AG08395 (cell line): ENCODE measurements at regions not wholly inside any gene's neighbourhood (a gene's known extent, or its start where the extent isn't known, plus 50 kb on each side); places are given as distances from the start of the nearest gene placed in this dataset.
A peak's percentile ranks its signal among the peaks of the same experiment; 100 is the strongest.

Experiments used
- DNase-seq: peaks from one replicate; pipeline ENCODE4 v3.0.0; 2012; ENCODE audit warnings: mixed read lengths, low spot score

- DNase-seq, result no peak
Measured at GRCh38 chr5:167595196-167595595, 696.2 kb upstream of the WWC1 start.

GRCh38 chr5:167598166-167598565 lies 693.3 kb upstream of the WWC1 start:
- DNase-seq, result no peak

GRCh38 chr5:167602067-167602466 lies 689.4 kb upstream of the WWC1 start:
- DNase-seq, result peak; percentile 22

GRCh38 chr5:167603135-167603534 lies 688.3 kb upstream of the WWC1 start:
- DNase-seq, result no peak

GRCh38 chr5:167608390-167609272 lies 682.8 kb upstream of the WWC1 start:
- DNase-seq, result no peak

- DNase-seq, result no peak
Measured at GRCh38 chr5:167614294-167615021, 677.0 kb upstream of the WWC1 start.

GRCh38 chr5:167616043-167616890 lies 675.2 kb upstream of the WWC1 start:
- DNase-seq, result no peak

- no peak for DNase-seq
Measured at GRCh38 chr5:167623354-167623753, 668.1 kb upstream of the WWC1 start.

GRCh38 chr5:167624053-167624452 lies 667.4 kb upstream of the WWC1 start:
- DNase-seq, result no peak

GRCh38 chr5:167626341-167627123 lies 664.9 kb upstream of the WWC1 start:
- DNase-seq, result no peak

GRCh38 chr5:167629634-167630033 lies 661.8 kb upstream of the WWC1 start:
- DNase-seq, result no peak

- no peak for DNase-seq
Measured at GRCh38 chr5:167631191-167631590, 660.3 kb upstream of the WWC1 start.

GRCh38 chr5:167633114-167633513 lies 658.3 kb upstream of the WWC1 start:
- DNase-seq, result no peak

GRCh38 chr5:167633931-167634341 lies 657.5 kb upstream of the WWC1 start:
- DNase-seq, result peak; percentile 80

- peak; percentile 65 for DNase-seq
Measured at GRCh38 chr5:167634432-167634831, 657.0 kb upstream of the WWC1 start.

GRCh38 chr5:167638816-167639215 lies 652.6 kb upstream of the WWC1 start:
- no peak for DNase-seq

GRCh38 chr5:167639273-167639672 lies 652.2 kb upstream of the WWC1 start:
- DNase-seq, result no peak

- DNase-seq, result no peak
Measured at GRCh38 chr5:167639766-167640165, 651.7 kb upstream of the WWC1 start.

- no peak for DNase-seq
Measured at GRCh38 chr5:167642181-167642580, 649.3 kb upstream of the WWC1 start.

GRCh38 chr5:167642779-167643517 lies 648.5 kb upstream of the WWC1 start:
- DNase-seq, result peak; percentile 79
